H1 (cell line): ENCODE measurements at regions not wholly inside any gene's neighbourhood (a gene's known extent, or its start where the extent isn't known, plus 50 kb on each side); places are given as distances from the start of the nearest gene placed in this dataset.
"Not testable (repeated sequence)": the region's sequence is repeated elsewhere in the genome, so short reads cannot be mapped to it uniquely, and the experiment has no call there.

ENCODE experiments used
- CTCF ChIA-PET: fragments of 300-600 bp; sonication (Branson Sonifier 250); formaldehyde crosslinking; loops from one replicate; lab custom pipeline; 2021; ENCODE audit not compliant: partially characterized antibody; lab: Charles Lee
- POLR2A ChIA-PET: fragments of 300-600 bp; sonication (Branson Sonifier 250); formaldehyde crosslinking; loops from one replicate; lab custom pipeline; 2021; ENCODE audit warnings: inconsistent platforms; ENCODE audit not compliant: partially characterized antibody; lab: Charles Lee
- DNase-seq, 2 experiments: peaks; one replicate each; pipeline versions ENCODE4 v3.0.0 to v3.0.0-alpha.2; 2010 to 2022; ENCODE audit warnings: low spot score in 2 of 2, low read depth in 1 of 2, mixed read lengths in 1 of 2
- FAIRE-seq: peaks from 2 replicates; lab custom pipeline; 2011; peaks lifted over from hg19 to GRCh38; lab: Jason Lieb, UNC
- H2AFZ ChIP-seq: 2 replicates; pipeline ENCODE4 v1.8.1; 2012; ENCODE audit warnings: low read length, inconsistent platforms
- H2AK5ac ChIP-seq: 2 replicates; pipeline ENCODE4 v1.6.1; 2013; ENCODE audit warnings: low read depth, low read length
- H2BK120ac ChIP-seq: replicated peaks from 2 replicates; pipeline ENCODE3; 2013; ENCODE audit warnings: low read depth, low read length, inconsistent platforms
- H2BK12ac ChIP-seq: 2 replicates; pipeline ENCODE4 v1.6.1; 2013; ENCODE audit warnings: low read depth, low read length
- H2BK15ac ChIP-seq: 2 replicates; pipeline ENCODE4 v1.6.1; 2013; ENCODE audit warnings: low read length
- H2BK20ac ChIP-seq: 2 replicates; pipeline ENCODE4 v1.6.1; 2013; ENCODE audit warnings: low read length
- H2BK5ac ChIP-seq: 2 replicates; pipeline ENCODE4 v1.6.1; 2013; ENCODE audit warnings: low read depth, low read length
- H3K14ac ChIP-seq: 2 replicates; pipeline ENCODE4 v1.6.1; 2013; ENCODE audit warnings: inconsistent platforms; ENCODE audit not compliant: insufficient read length
- H3K18ac ChIP-seq: 2 replicates; pipeline ENCODE4 v1.6.1; 2013; ENCODE audit warnings: low read length; ENCODE audit errors: extremely low read depth
- H3K23ac ChIP-seq: 2 replicates; pipeline ENCODE4 v1.6.1; 2013; ENCODE audit warnings: inconsistent platforms; ENCODE audit not compliant: insufficient read length
- H3K23me2 ChIP-seq: 2 replicates; pipeline ENCODE4 v1.6.1; 2013; ENCODE audit warnings: low read depth, low read length
- H3K27ac ChIP-seq: 2 replicates; pipeline ENCODE4 v1.6.1; 2011; ENCODE audit warnings: low read depth, low read length, inconsistent platforms
- H3K27me3 ChIP-seq, 4 experiments: replicated peaks in 1 of 4; 1 replicate in 1 of 4; 2 replicates in 3 of 4; pipeline versions ENCODE4 v1.6.1 to v1.8.1; 2011 to 2013; ENCODE audit warnings: low read length in 3 of 4, mild to moderate bottlenecking in 3 of 4, inconsistent platforms in 2 of 4, mixed read lengths in 2 of 4, moderate library complexity in 1 of 4; ENCODE audit not compliant: control insufficient read depth in 3 of 4, insufficient read depth in 3 of 4; ENCODE audit errors: extremely low read depth in 1 of 4
- H3K36me3 ChIP-seq, 4 experiments: 2 replicates each; pipeline versions ENCODE4 v1.6.1 to v1.8.1; 2011 to 2013; ENCODE audit warnings: mild to moderate bottlenecking in 4 of 4, low read length in 3 of 4, moderate library complexity in 2 of 4, control low read depth in 1 of 4, inconsistent platforms in 1 of 4; ENCODE audit not compliant: insufficient read depth in 4 of 4, control insufficient read depth in 2 of 4
- H3K4ac ChIP-seq: replicated peaks from 2 replicates; pipeline ENCODE3; 2013; ENCODE audit warnings: low read length, low read depth, mixed read lengths, inconsistent platforms; ENCODE audit not compliant: insufficient read length
- H3K4me1 ChIP-seq, 4 experiments: replicated peaks in 1 of 4; 1 replicate in 1 of 4; 2 replicates in 3 of 4; pipeline versions ENCODE4 v1.6.1 to v1.8.1; 2011 to 2013; ENCODE audit warnings: low read length in 3 of 4, inconsistent platforms in 2 of 4, mixed read lengths in 1 of 4; ENCODE audit not compliant: insufficient read depth in 4 of 4, control insufficient read depth in 3 of 4
- H3K4me2 ChIP-seq, 2 experiments: 2 replicates each; pipeline versions ENCODE4 v1.6.1 to v1.8.1; 2011 to 2013; ENCODE audit warnings: low read depth in 2 of 2, low read length in 2 of 2, control low read depth in 1 of 2, inconsistent platforms in 1 of 2, mild to moderate bottlenecking in 1 of 2; ENCODE audit not compliant: insufficient read depth in 1 of 2
- H3K4me3 ChIP-seq, 4 experiments: fragments of 200-600, 300-600 bp in 1 of 4; sonication (generic), shearing (Covaris generic), sonication (Bioruptor Twin) in 1 of 4; 2 replicates each; pipeline versions ENCODE4 v1.5.1 to v1.8.1; 2011 to 2016; ENCODE audit warnings: low read length in 4 of 4, low read depth in 3 of 4, control low read depth in 2 of 4, inconsistent platforms in 2 of 4, mild to moderate bottlenecking in 2 of 4, mixed read lengths in 1 of 4, moderate library complexity in 1 of 4; ENCODE audit not compliant: insufficient read depth in 2 of 4; ENCODE audit errors: extremely low read depth in 1 of 4
- H3K56ac ChIP-seq: replicated peaks from 2 replicates; pipeline ENCODE3; 2013; ENCODE audit warnings: low read depth, mild to moderate bottlenecking, mixed read lengths, low read length, inconsistent platforms; ENCODE audit not compliant: insufficient read length
- H3K79me1 ChIP-seq: 2 replicates; pipeline ENCODE4 v1.6.1; 2013; ENCODE audit warnings: low read depth, low read length, control low read depth
- H3K79me2 ChIP-seq, 2 experiments: 2 replicates each; pipeline versions ENCODE4 v1.6.1 to v1.8.1; 2012 to 2013; ENCODE audit warnings: low read length in 2 of 2, mild to moderate bottlenecking in 2 of 2, inconsistent platforms in 1 of 2; ENCODE audit not compliant: insufficient read depth in 2 of 2, control insufficient read depth in 1 of 2
- H3K9ac ChIP-seq, 4 experiments: replicated peaks in 1 of 4; 1 replicate in 1 of 4; 2 replicates in 3 of 4; pipeline versions ENCODE4 v1.6.1 to v1.8.1; 2011 to 2013; ENCODE audit warnings: low read depth in 3 of 4, low read length in 3 of 4, control low read depth in 2 of 4, mild to moderate bottlenecking in 2 of 4, moderate library complexity in 2 of 4, inconsistent platforms in 1 of 4; ENCODE audit errors: extremely low read depth in 1 of 4
- H3K9me3 ChIP-seq, 2 experiments: 2 replicates each; pipeline versions ENCODE4 v1.6.1 to v1.8.1; 2012 to 2013; ENCODE audit warnings: mild to moderate bottlenecking in 2 of 2, moderate library complexity in 2 of 2, control low read depth in 1 of 2, inconsistent platforms in 1 of 2, low read depth in 1 of 2, low read length in 1 of 2, mixed read lengths in 1 of 2; ENCODE audit not compliant: insufficient read depth in 2 of 2
- H4K20me1 ChIP-seq, 2 experiments: replicated peaks in 1 of 2; 2 replicates each; pipeline versions ENCODE3 to v1.8.1; 2011 to 2013; ENCODE audit warnings: inconsistent platforms in 2 of 2, low read length in 2 of 2, mild to moderate bottlenecking in 1 of 2; ENCODE audit not compliant: insufficient read depth in 2 of 2, control insufficient read depth in 1 of 2
- H4K5ac ChIP-seq: 2 replicates; pipeline ENCODE4 v1.6.1; 2013; ENCODE audit warnings: low read length, low read depth, mixed read lengths, inconsistent platforms; ENCODE audit not compliant: insufficient read length
- H4K8ac ChIP-seq: 2 replicates; pipeline ENCODE4 v1.8.0; 2013; ENCODE audit warnings: mild to moderate bottlenecking, moderate library complexity, low read length, inconsistent platforms; ENCODE audit not compliant: insufficient read depth; ENCODE audit errors: extremely low read depth
- H4K91ac ChIP-seq: replicated peaks from 2 replicates; pipeline ENCODE3; 2013; ENCODE audit warnings: low read length, mixed read lengths, inconsistent platforms; ENCODE audit not compliant: insufficient read length
- WGBS, 2 experiments: shearing (Covaris generic) in 1 of 2; methylation state at CpG; one replicate each; pipeline versions ENCODE4 v1.1.6 to v1.1.7; 2013 to 2015; ENCODE audit warnings: low lambda C conversion rate in 2 of 2, mixed read lengths in 2 of 2, inconsistent platforms in 1 of 2, low coverage in 1 of 2, missing lambda C conversion rate in 1 of 2; ENCODE audit not compliant: insufficient replicate concordance in 2 of 2, insufficient coverage in 1 of 2, insufficient read length in 1 of 2; ENCODE audit errors: extremely low coverage in 1 of 2, missing lambda C conversion rate in 1 of 2; 5-methylcytosine and 5-hydroxymethylcytosine counted together

GRCh38 chr2:77900211-77900610, 378.0 kb upstream of the LRRTM4 start:
- H3K18ac ChIP-seq, H3K79me1 ChIP-seq, H2BK5ac ChIP-seq, H2BK120ac ChIP-seq, H4K5ac ChIP-seq, H3K4me1 ChIP-seq, H3K4me3 ChIP-seq, H3K27ac ChIP-seq, H3K14ac ChIP-seq, H4K8ac ChIP-seq, H2BK15ac ChIP-seq, H3K4ac ChIP-seq, FAIRE-seq, H3K9ac ChIP-seq, H3K23ac ChIP-seq, H3K27me3 ChIP-seq, H3K36me3 ChIP-seq, H2AK5ac ChIP-seq, H3K4me2 ChIP-seq, H4K20me1 ChIP-seq, H3K9me3 ChIP-seq, H2BK20ac ChIP-seq, CTCF ChIA-PET, H3K79me2 ChIP-seq, H2BK12ac ChIP-seq, H4K91ac ChIP-seq, H3K56ac ChIP-seq, POLR2A ChIA-PET, H3K23me2 ChIP-seq, DNase-seq: not testable (repeated sequence)
- H2AFZ ChIP-seq, result peak overlapping the region; percentile 76
- 89% methylated on average over 6 of the region's 6 CpGs; no CpG with 5 or more reads in 1 of the 2 experiments for WGBS, 2 experiments
